Epithelial cell of proximal tubule (primary cell): ENCODE measurements at regions not wholly inside any gene's neighbourhood (a gene's known extent, or its start where the extent isn't known, plus 50 kb on each side); places are given as distances from the start of the nearest gene placed in this dataset.

Source experiments
- DNase-seq: peaks from one replicate; pipeline ENCODE4 v3.0.0-alpha.2; 2011; ENCODE audit warnings: low read depth
- H3K4me3 ChIP-seq: 2 replicates; pipeline ENCODE4 v1.5.1; 2011; ENCODE audit warnings: low read depth, mild to moderate bottlenecking, low read length
- CTCF ChIP-seq: conservative IDR thresholded peaks from 2 replicates; pipeline ENCODE4 v1.5.1; 2012; ENCODE audit warnings: low read depth, mild to moderate bottlenecking, low read length

- H3K4me3 ChIP-seq, result no peak overlapping the region
- no peak for DNase-seq
- TF ChIP-seq CTCF, result no peak
Observed at GRCh38 chrX:66328950-66329596, 165.0 kb downstream of the HEPH start.

GRCh38 chrX:66360894-66361293 lies 196.8 kb downstream of the HEPH start:
- DNase-seq, result no peak
- TF ChIP-seq CTCF, result no peak
- no peak overlapping the region for H3K4me3 ChIP-seq

GRCh38 chrX:66384722-66385121 lies 220.7 kb downstream of the HEPH start:
- no peak for DNase-seq
- no peak for TF ChIP-seq CTCF
- no peak overlapping the region for H3K4me3 ChIP-seq

- TF ChIP-seq CTCF, result no peak
- H3K4me3 ChIP-seq, result no peak overlapping the region
- no peak for DNase-seq
Observed at GRCh38 chrX:66399273-66399672, 235.2 kb downstream of the HEPH start.

GRCh38 chrX:66402165-66402564 lies 236.7 kb downstream of the EDA2R start:
- no peak for DNase-seq
- no peak for TF ChIP-seq CTCF
- no peak overlapping the region for H3K4me3 ChIP-seq

- DNase-seq, result no peak
- TF ChIP-seq CTCF, result no peak
- H3K4me3 ChIP-seq, result no peak overlapping the region
Observed at GRCh38 chrX:66408507-66408906, 230.4 kb downstream of the EDA2R start.

GRCh38 chrX:66410806-66411205 lies 228.1 kb downstream of the EDA2R start:
- no peak overlapping the region for H3K4me3 ChIP-seq
- TF ChIP-seq CTCF, result no peak
- peak; percentile 2 for DNase-seq
